HFF-Myc (cell line): ENCODE measurements at regions not wholly inside any gene's neighbourhood (a gene's known extent, or its start where the extent isn't known, plus 50 kb on each side); places are given as distances from the start of the nearest gene placed in this dataset.

Source experiments
- DNase-seq: peaks from one replicate; pipeline ENCODE4 v3.0.0-alpha.2; 2011; ENCODE audit warnings: low read depth; ENCODE audit errors: extremely low read depth
- H3K4me3 ChIP-seq: replicated peaks from 2 replicates; pipeline ENCODE4 v1.5.1; 2011; ENCODE audit warnings: low read depth, mild to moderate bottlenecking, control low read depth, low read length
- CTCF ChIP-seq: IDR thresholded peaks from 2 replicates; pipeline ENCODE4 v1.5.1; 2012; ENCODE audit warnings: mild to moderate bottlenecking, low read depth, low read length, control low read depth; ENCODE audit errors: missing control alignments

- no peak overlapping the region for H3K4me3 ChIP-seq
- no peak for DNase-seq
- TF ChIP-seq CTCF, result no peak
Measured at GRCh38 chr2:187862715-187863114, 308.5 kb upstream of the TFPI start.

GRCh38 chr2:187865025-187865424 lies 310.8 kb upstream of the TFPI start:
- DNase-seq, result no peak
- no peak for TF ChIP-seq CTCF
- H3K4me3 ChIP-seq, result no peak overlapping the region

- TF ChIP-seq CTCF, result no peak
- no peak for DNase-seq
Measured at GRCh38 chr2:187867165-187867564, 312.9 kb upstream of the TFPI start.

GRCh38 chr2:187869195-187869594 lies 315.0 kb upstream of the TFPI start:
- no peak for DNase-seq
- no peak for TF ChIP-seq CTCF

More at GRCh38 chr2:187867165-187867564, 312.9 kb upstream of the TFPI start:
- no peak overlapping the region for H3K4me3 ChIP-seq

GRCh38 chr2:187871506-187871905 lies 317.3 kb upstream of the TFPI start:
- no peak overlapping the region for H3K4me3 ChIP-seq
- no peak for TF ChIP-seq CTCF
- no peak for DNase-seq

More at GRCh38 chr2:187869195-187869594, 315.0 kb upstream of the TFPI start:
- no peak overlapping the region for H3K4me3 ChIP-seq

- TF ChIP-seq CTCF, result no peak
- H3K4me3 ChIP-seq, result no peak overlapping the region
- no peak for DNase-seq
Measured at GRCh38 chr2:187873132-187873531, 318.9 kb upstream of the TFPI start.

GRCh38 chr2:187874786-187875185 lies 320.6 kb upstream of the TFPI start:
- H3K4me3 ChIP-seq, result no peak overlapping the region
- no peak for DNase-seq
- no peak for TF ChIP-seq CTCF
